Chondrocyte (in vitro differentiated cells): ENCODE measurements at regions not wholly inside any gene's neighbourhood (a gene's known extent, or its start where the extent isn't known, plus 50 kb on each side); places are given as distances from the start of the nearest gene placed in this dataset.

Experiments
- DNase-seq: peaks from one replicate; pipeline ENCODE4 v3.0.0; 2021; ENCODE audit warnings: mixed read lengths, low spot score
- H3K27ac Mint-ChIP-seq: one replicate; pipeline ENCODE4 v1.8.0; 2021; ENCODE audit warnings: mild to moderate bottlenecking, moderate library complexity, mixed read lengths; ENCODE audit not compliant: unreplicated experiment
- H3K27me3 Mint-ChIP-seq: 2 replicates; pipeline ENCODE4 v1.8.0; 2021; ENCODE audit warnings: low read depth, mixed read lengths
- H3K36me3 Mint-ChIP-seq: 2 replicates; pipeline ENCODE4 v1.8.0; 2021; ENCODE audit warnings: low read depth, mixed read lengths
- H3K4me1 Mint-ChIP-seq: 2 replicates; pipeline ENCODE4 v1.8.0; 2021; ENCODE audit warnings: low read depth, mild to moderate bottlenecking, mixed read lengths
- H3K4me3 Mint-ChIP-seq: one replicate; pipeline ENCODE4 v1.8.0; 2021; ENCODE audit warnings: mild to moderate bottlenecking, moderate library complexity, mixed read lengths; ENCODE audit not compliant: unreplicated experiment
- H3K9me3 Mint-ChIP-seq: 2 replicates; pipeline ENCODE4 v1.8.0; 2021; ENCODE audit warnings: low read depth, mixed read lengths
- TF ChIP-seq, protein P1 (sequence below): fragments of 200-600 bp; sonication (generic); IDR thresholded peaks from 2 replicates; pipeline ENCODE4 v1.5.0; 2021; ENCODE audit warnings: antibody characterized with exemption, mild to moderate bottlenecking, moderate library complexity

DNA sequence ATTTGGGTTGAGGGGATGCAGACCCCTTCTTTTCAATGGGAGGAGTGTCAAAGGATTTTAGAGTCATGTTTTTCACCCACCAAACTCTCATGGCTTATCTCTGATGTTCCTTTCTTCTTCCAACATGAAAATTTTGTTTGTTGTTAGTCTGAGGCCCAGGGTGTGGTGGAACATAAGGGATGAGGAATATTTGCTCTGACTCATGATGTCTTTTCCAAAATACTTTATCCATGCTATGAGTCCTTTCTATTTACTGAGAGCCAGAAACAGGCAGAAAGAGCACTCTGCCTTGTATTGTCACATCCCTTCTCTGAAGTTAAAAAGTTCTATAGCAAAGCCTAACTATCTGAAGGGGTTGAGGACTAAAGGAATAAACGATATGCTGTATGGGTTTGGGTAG lies 61.6 kb upstream of the GYPA start:
- Mint-ChIP-seq H3K36me3 (no peaks in the 10 kb centered on the region), H3K27ac (no peak overlapping the region), H3K27me3 (no peaks in the 10 kb centered on the region), H3K9me3 (peaks cover 6% of the 10 kb centered on the region), H3K4me3 (no peak overlapping the region), H3K4me1 (no peaks in the 10 kb centered on the region)
- no peak for DNase-seq
- TF ChIP-seq, protein P1, sequence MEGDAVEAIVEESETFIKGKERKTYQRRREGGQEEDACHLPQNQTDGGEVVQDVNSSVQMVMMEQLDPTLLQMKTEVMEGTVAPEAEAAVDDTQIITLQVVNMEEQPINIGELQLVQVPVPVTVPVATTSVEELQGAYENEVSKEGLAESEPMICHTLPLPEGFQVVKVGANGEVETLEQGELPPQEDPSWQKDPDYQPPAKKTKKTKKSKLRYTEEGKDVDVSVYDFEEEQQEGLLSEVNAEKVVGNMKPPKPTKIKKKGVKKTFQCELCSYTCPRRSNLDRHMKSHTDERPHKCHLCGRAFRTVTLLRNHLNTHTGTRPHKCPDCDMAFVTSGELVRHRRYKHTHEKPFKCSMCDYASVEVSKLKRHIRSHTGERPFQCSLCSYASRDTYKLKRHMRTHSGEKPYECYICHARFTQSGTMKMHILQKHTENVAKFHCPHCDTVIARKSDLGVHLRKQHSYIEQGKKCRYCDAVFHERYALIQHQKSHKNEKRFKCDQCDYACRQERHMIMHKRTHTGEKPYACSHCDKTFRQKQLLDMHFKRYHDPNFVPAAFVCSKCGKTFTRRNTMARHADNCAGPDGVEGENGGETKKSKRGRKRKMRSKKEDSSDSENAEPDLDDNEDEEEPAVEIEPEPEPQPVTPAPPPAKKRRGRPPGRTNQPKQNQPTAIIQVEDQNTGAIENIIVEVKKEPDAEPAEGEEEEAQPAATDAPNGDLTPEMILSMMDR = no peak

DNA sequence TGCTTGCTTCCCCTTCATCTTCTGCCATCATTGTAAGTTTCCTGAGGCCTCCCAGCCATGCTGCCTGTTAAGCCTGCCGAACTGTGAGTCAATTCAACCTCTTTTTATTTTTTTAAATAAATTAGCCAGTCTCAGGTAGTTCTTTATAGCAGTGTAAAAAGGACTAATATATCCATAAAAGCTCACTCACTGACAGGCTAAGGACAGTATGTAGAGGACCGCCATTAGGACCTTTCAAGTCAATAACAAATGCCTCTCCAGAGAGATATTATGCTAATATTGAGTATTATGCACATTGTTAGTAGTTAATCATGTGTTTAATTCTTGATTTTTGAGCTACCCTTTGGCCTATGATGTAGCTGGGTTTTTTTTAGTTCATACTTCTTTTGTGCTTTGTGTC lies 62.6 kb upstream of the GYPA start:
- Mint-ChIP-seq H3K27ac (no peak overlapping the region), H3K36me3 (no peaks in the 10 kb centered on the region), H3K4me3 (no peak overlapping the region), H3K4me1 (no peaks in the 10 kb centered on the region), H3K27me3 (no peaks in the 10 kb centered on the region), H3K9me3 (no peaks in the 10 kb centered on the region)
- TF ChIP-seq, protein P1 = no peak
- no peak for DNase-seq

DNA sequence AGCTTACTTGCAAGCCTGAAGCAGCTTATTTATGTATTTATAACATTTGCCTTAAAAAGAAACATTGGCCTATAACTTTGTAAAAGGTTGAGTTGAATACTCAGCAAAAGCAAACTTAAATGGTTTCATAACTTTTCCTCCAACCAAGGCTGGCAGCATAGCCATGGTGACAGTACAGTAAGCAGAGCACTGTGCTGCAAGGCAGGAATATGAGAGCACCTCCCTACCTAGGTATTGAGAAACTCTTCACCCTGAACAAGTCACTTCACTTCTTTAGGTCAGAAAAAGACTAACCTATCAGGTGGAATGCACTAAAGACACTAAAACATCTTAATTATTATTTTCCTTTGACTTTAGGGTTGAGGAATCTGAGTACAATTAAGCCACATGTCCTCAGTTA lies 63.9 kb upstream of the GYPA start:
- no peak for DNase-seq
- no peaks in the 10 kb centered on the region for H3K36me3 Mint-ChIP-seq
- no peaks in the 10 kb centered on the region for H3K4me1 Mint-ChIP-seq
- no peaks in the 10 kb centered on the region for H3K9me3 Mint-ChIP-seq
- TF ChIP-seq, protein P1 = no peak
- H3K4me3 Mint-ChIP-seq = no peak overlapping the region
- no peaks in the 10 kb centered on the region for H3K27me3 Mint-ChIP-seq
- H3K27ac Mint-ChIP-seq = no peak overlapping the region

DNA sequence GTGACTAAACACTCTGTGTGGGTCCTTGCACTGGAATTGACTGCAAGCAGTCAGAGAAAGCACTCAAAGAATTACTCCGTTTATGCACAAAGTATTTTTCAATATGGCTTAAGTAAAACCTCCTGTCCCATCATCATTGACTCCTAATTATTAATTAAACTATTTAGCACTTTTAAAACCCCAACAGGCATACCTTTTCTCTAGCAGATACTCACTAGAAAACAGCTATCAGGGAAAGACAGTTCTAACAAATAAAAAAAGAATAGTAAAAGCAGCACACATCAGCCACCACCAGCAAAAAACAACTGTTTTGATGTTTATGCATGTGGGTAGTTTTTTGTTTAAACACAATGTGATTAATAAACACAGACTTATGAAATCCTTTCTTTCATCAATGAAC lies 66.2 kb upstream of the GYPA start:
- no peaks in the 10 kb centered on the region for H3K4me1 Mint-ChIP-seq
- TF ChIP-seq, protein P1 = no peak
- H3K4me3 Mint-ChIP-seq = no peak overlapping the region
- no peaks in the 10 kb centered on the region for H3K36me3 Mint-ChIP-seq
- H3K27me3 Mint-ChIP-seq = no peaks in the 10 kb centered on the region
- no peak for DNase-seq
- H3K27ac Mint-ChIP-seq = no peak overlapping the region
- H3K9me3 Mint-ChIP-seq = no peaks in the 10 kb centered on the region

DNA sequence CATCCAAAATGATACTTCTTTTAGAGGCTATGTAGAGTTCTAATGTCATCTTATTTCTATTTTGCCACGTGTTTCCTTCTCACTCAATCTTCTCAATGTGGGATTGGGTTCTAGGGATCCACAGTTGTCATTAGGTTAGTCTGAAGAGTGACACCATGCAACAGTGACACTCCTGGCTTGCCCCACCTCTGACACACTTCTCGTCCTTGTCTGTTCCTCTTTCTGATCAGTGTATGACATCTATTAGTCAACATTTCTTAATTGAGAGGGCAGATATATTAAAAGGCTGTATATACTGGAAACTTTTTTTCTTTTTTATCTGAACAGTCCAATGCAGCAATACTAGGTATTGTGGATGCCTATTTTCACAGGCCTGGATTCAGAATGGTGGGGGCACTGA lies 67.6 kb upstream of the GYPA start:
- Mint-ChIP-seq H3K4me1 (no peaks in the 10 kb centered on the region), H3K27ac (no peak overlapping the region), H3K9me3 (peaks cover 2% of the 10 kb centered on the region), H3K27me3 (no peaks in the 10 kb centered on the region), H3K36me3 (no peaks in the 10 kb centered on the region), H3K4me3 (no peak overlapping the region)
- no peak for DNase-seq
- TF ChIP-seq, protein P1 = no peak
